NCI-H2227 (cell line): ENCODE measurements at regions not wholly inside any gene's neighbourhood (a gene's known extent, or its start where the extent isn't known, plus 50 kb on each side); places are given as distances from the start of the nearest gene placed in this dataset.
"Not testable (repeated sequence)": the region's sequence is repeated elsewhere in the genome, so short reads cannot be mapped to it uniquely, and the experiment has no call there.

ENCODE experiments used
- DNase-seq: peaks from one replicate; lab custom pipeline; 2025; ENCODE audit not compliant: unreplicated experiment; lab: John Stamatoyannopoulos, UW

DNA sequence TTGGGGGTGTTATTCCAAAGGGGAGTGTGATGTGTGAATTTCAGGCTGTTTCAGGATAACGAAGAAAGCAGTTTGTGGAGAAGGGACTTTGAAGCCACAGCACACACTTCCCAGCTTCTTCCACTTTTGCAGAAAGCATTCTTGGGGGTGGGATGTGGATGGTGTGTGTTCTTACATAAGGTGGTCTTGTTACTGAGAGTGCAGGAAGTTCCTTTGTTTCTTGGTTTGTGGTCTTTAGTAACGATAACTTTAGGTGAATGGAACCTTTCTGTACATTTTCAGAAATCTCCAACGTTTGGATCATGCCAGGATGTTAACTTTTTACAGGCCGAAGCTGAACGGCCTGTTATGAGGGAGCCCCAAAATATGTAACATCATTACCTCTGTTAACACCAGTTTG is 251.8 kb downstream of the KCNRG start:
- DNase-seq, result no peak

DNA sequence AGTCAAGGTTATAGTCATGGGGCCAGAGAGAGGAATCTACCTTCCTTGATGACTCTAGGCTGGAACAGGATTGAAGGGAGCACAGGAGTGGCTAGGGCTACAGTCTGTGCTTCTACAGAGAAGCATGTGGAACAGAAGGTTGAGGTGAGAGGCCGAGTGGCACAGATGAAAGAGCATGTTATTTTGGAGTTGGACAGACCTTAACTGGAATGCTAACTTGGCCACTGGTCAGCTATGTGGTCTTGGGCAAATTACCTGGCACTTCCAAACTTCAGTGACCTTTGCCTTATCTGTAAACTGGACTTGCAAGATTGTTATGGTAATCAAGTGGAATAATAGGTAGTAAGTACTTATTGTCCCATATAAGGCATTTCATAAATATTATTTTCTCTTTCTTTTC is 252.7 kb downstream of the KCNRG start:
- no peak for DNase-seq

DNA sequence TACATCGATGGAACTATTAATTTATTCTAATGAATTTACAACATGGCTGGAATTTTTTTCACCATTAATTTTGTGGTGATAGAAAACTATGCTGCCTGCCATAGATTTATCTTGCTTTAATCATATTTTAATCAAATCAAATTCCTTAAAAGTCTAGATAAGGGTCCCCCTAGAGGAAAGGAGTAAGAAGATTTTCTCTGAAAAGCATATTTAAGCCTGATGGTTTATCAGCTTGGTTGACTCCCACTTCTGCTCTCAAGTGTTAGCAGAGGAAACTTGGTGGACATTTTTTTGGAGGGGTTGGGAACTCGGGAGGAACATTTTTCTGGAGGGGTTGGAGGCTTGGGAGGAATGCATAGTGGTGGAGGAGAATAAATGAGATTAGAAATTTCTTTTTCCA is 253.3 kb downstream of the KCNRG start:
- DNase-seq, result no peak

DNA sequence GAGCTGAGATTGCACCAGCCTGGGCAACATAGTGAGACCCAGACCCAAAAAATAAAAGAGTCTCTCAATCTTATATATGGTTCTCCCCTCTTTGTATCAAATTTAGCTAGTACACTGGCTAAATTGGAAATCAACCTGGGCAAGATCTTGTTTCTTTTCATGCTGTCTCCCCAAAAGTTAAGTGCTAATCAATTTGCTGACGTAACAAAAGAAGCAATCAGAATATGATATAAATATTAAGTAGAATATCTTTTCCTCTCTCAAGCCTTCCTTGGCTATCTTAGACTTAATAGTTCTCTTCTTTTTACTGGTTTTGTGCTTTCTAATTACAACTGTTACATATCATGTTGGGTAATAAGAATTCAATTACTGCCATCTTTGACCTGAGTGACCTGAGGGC is 258.9 kb downstream of the KCNRG start:
- DNase-seq, result no peak

DNA sequence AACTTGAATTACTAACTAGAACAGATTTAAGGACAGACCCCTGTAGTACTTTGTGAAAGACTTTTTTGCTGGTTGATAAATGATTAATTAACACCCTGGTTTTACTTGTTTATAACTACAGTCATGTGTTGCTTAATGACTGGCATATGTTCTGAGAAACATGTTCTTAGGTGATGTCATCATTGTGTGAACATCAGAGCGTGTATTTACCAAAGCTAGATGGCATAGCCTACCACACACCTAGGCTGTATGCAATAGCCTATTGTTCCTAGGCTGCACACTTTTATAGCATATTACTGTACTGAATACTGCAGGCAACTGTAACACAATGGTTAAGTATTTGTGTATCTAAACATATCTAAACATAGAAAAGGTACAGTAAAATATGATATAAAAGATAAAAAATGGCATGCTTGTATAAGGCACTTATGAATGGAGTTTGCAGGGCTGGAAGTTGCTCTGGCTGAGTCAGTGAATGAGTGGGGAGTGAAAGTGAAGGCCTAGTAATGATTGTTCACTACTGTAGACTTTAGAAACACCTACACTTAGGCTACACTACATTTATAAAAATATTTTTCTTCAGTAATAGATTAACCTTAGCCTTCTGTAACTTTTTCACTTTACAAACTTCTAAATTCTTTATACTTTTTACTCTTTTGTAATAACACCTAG is 260.3 kb downstream of the KCNRG start:
- DNase-seq, result no peak

DNA sequence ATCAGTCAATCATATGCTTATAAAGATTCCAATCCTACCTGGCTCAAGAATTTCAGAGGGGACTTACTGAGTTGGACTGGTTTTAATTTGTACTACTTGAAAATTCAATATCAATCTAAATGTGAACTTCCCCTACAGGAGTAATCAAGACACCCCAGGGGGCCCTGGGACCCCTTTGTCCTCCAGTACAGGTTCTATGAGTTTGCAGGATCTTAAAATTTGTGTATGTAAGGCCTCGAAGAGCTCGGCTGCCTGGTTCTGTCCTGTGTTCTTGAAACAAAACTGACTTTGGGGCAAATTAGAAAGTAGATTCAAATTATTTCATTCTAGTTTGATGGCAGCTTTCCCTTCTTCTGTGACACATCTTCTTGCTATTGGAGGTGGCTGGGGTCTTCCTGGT is 261.3 kb downstream of the KCNRG start:
- no peak for DNase-seq

DNA sequence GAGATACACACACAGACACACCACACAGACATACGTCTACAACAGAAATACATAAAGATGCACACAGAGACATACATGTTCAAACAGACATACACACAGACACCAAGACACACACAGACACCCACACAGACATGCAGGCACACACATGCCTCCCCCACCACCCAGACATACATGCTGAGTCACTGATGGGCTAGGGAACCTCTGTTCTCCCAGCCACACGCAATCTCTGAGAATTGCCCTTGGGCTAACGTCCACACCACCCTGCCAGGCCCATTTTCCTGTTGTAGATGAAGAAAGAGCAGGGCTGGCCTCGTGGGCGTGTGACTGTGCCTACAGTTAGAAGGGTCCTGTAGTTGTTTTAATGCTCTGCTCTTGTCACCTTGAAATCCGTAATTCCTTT is 261.9 kb downstream of the KCNRG start:
- no peak for DNase-seq

DNA sequence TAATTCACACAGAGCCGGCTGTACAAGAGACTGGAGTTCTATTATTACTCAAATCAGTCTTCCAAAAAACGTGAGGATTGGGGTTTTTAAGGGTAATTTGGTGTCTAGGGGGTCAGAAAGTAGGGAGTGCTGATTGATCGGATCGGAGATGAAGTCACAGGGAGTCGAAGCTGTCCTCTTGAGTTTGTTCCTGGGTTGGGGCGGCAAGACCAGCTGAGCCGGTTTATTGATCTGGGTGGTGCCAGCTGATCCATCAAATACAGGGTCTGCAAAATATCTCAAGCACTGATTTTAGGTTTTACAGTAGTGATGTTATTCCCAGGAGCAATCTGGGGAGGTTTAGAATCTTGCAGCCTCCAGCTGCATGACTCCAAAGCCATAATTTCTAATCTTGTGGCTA is 262.7 kb downstream of the KCNRG start:
- no peak for DNase-seq

DNA sequence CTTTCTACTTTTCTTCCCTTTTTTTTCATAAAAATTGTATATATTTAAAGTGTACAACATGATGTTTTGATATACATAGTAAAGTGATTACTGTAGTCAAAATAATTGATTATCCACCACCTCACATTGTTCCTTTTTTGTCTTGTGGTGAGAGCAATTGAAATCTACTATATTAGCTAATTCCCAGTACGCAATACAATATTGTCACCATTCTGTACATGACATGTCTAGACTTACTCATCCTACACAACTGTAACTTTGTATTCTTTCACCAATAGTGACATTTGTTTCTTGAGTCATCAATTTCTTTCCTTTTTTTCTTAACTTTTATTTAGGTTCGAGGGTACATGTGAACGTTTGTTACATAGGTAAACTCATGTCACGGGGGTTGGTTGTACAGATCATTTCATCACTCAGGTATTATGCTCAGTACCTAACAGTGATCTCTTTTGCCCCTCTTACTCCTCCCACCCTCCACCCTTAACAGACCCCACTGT is 265.2 kb downstream of the KCNRG start:
- DNase-seq, result no peak

DNA sequence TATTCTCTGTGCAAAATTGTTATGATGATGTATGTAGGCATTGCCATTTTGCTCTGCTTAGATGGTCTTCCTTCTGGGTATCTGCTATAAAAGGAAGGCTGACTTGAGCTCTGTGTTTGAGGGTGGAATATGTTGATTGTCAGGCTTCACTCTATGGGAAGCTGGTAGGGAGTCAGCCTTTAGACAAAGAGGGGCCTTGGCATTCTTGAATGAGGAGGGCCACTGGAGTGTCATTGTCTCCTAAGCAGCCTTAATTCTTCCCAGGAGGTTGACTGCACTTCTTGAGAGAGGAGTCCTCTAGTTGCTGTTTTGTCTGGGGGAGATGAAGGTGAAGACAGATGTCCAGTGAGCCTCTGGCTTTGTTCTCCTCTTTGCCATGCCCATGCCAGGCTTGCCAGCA is 266.8 kb downstream of the KCNRG start:
- no peak for DNase-seq

DNA sequence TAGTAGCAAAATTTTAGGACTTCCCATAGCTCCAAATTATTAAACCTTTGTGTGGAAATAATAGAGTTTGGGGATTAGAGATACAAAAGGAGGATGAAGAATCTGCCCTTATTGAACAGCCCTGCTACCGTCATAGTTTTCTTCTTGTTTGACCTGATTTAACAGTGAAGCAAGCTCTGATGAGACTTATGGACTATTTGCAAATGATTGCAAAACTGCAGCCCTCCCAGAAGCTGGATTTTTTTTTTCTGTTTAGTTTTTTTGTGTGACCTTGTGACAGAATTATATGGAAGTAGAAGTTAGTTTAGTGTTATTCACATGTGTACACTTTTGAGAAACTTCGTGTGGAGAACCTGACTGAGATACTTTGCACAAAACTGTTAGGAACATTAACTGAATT is 267.8 kb downstream of the KCNRG start:
- no peak for DNase-seq

DNA sequence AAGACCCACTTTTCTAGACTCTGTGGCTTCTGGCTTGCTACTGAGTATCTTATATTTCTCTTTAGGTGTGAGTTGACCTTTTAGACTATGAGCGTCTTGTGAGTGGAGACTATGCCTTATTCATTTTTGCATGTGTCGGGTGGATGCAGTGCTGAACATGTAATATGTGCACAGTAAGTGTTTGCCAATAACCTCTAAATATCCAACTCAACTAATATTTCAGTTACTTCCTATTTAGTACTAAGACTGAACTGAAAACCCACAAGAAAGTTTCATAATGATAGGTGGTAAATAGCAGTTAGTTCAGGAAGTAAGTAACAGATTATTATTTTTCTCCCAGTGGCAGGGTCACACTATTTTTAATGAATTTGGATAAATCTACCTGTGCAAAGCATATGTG is 269.3 kb downstream of the KCNRG start:
- DNase-seq, result no peak

DNA sequence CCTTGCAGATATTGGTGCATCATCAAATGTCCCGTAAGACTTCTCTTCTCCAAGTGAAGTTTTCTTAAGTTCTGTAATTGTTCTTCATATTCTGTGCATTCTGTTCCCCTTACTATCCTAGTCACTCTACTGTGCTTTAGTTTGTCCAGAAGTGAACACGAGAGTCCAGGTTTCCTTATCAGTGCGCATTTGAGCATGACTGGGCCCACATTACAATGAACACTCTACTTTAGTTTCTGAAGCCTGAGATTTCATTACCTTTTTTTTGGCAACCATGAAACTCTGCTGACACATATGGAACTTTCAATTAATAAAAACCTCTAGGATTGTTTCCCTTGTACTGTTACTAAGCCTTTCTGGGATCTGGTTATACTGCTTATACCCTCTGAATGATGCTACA is 270.0 kb downstream of the KCNRG start:
- no peak for DNase-seq

DNA sequence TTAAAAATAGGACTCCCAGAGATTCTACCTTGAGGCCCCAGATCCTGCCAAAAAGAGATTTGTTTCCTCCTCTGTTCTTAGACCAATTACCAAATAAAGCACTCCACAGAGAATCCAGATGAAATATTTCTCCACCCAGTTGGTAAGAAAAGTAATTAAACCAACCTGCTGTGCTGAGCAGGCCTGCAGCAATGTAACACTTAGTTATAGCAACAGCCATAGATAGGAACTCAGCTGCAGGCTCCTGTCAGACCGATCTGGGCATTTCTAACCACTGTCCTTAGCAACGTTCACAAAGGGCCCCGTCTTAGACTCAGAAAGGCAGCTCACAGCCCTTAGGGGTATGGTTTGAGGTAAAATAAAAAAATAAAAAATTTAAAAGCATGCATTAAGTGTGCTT is 271.1 kb downstream of the KCNRG start:
- no peak for DNase-seq

DNA sequence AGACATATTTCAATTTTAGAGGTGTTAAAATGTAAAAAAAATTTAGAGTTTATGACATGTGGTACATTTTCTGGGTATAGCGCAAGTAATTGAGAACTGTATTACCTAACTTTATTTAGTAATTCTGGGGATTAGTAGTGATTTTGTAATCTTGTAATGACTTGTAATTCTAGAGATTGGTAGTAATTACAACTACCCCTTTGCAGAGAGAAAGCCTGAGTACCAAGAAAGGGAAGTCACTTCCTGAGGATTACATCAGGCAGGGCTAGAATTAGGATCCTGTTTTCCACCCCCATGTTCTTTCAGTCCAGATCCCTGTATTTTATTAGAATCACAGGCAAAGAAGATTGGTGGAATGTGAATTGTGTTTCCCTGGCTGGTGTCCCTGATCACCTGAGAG is 274.9 kb downstream of the KCNRG start:
- DNase-seq, result no peak

DNA sequence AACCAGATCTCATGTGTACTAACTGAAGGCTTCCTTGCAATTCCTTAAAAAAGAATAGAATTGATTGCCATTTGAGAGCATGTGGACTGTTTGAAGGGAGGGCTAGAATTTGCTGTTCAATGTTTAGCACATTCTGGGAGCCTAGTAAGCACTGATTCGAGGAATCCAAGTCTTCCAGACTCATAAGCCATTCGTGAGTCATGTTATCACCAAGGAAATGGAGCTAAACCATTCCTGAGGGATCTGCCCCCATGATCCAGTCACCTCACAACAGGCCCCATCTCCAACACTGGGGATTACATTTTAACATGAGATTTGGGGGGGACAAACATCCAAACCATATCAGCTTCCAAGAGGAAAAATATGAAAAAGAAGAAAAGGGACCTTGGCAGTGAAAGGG is 276.4 kb downstream of the KCNRG start:
- no peak for DNase-seq

DNA sequence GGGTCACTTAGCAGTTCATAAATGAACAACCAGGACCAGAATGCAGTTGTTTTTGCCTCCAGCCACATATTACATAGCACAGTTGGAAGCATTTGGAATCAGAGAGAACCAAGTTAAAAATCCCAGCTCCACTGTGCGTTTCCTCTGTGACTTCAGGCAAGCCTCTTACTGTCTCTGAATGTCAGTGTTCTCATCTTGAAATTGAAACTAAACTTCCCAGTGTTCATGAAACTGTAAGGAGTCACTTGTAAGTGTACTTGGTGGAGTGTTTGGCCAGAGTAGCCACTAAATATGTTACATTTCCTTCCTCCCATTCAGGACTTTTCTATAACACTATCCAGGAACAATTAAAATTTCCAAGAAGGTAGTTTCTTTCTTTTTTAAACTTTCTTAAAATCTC is 276.8 kb downstream of the KCNRG start:
- no peak for DNase-seq

DNA sequence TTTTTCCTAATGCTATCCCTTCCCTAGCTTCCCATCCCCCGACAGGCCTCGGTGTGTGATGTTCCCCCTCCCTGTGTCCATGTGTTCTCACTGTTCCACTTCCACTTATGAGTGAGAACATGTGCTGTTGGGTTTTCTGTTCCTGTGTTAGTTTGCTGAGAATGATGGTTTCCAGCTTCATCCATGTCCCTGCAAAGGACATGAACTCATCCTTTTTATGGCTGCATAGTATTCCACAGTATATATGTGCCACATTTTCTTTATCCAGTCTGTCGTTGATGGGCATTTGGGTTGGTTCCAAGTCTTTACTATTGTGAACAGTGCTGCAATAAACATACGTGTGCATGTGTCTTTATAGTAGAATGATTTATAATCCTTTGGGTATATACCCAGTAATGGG is 279.2 kb downstream of the KCNRG start:
- not testable (repeated sequence) for DNase-seq

DNA sequence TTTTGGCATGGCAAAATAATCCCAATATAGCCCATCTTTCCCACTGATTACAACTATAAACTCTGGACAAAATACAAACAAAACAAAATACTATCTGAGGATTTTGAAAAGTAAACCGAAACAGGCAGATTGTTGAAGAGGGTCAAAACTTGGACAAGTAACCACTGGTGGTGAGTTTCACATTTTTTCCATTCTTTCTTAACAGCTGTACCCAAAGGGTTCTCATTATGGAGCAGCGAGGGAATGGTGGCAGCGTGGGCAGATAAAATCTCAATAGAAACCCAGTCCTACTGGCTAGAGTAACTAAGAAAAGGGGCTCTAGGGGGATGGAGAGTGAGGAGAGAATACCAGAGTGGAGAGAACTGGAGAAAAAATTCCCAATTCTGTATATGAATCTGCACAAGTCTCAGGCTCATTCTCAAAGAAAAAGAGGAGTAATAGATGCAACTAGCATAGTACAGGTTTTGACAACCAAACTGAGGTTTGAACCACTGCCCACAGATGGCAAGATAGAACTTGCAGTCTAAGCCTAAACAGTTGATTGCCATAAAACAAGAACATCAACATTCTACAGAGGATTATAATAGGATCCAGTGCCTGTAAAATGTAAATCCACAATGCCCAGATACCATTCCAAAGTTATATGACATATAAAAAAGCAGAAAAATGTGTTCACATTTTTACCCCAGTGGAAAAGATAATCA is 284.5 kb downstream of the KCNRG start:
- DNase-seq, result no peak

DNA sequence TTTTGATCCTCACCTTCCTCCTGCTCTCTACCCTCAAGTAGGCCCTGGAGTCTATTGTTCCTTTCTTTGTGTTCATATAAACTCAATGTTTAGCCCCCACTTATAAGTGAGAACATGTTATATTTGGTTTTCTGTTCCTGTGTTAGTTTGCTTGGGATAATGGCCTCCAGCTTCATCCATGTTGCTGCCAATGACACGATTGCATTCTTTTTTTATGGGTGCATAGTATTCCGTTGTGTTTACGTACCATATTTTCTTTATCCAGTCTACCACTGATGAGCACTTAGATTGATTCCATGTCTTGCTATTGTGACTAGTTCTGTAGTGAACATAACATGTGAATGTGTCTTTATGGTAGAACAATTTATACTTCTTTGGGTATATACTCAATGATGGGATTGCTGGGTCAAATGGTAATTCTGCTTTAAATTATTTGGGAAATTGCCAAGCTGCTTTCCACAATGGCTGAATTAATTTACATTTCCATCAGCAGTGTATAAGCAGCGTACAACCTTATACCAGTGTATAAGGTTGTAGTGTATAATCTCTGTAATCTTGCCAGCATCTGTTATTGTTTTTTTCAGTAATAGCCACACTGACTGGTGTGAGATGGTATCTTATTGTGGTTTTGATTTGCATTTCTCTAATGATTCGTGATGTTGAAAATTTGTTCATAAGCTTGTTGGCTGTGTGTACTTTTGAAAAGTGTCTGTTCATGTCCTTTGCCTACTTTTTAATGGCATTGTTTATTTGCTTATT is 288.9 kb downstream of the KCNRG start:
- DNase-seq, result no peak

DNA sequence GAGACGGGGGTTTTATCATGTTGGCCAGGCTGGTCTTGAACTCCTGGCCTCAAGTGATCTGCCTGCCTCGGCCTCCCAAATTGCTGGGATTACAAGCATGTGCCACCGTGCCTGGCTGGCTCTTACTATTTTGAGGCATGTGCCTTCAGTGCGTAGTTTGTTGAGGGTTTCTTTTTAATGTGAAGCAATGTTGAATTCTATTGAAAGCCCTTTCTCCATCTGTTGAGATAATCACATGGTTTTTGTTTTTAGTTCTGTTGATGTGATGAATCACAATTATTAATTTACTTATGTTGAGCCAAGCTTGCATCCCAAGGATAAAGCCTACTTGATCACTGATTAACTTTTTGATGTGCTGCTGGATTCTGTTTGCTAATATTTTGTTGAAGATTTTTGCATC is 290.9 kb downstream of the KCNRG start:
- no peak for DNase-seq

DNA sequence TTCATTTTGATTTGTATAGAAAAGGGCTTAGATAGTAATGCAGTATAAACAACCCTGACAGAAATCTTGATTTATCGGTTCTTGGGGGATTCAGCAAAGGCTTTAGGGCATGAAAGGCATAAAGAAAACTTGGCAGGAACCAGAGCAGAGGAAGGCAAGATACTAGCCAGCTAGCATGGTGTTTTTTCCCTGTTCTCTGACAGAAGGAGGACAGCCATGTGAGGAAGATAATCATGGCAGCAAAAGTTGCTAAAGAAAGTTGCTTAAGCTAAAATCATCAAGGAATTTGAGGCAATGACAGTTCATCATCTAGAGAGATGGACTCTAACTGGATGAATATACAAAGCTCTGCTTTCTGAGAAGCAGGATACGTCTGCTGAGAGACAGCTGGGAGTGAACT is 294.1 kb downstream of the KCNRG start:
- DNase-seq, result no peak
